ENCODE measurements at regions not wholly inside any gene's neighbourhood (a gene's known extent, or its start where the extent isn't known, plus 50 kb on each side); places are given as distances from the start of the nearest gene placed in this dataset.

GRCh38 chr5:34600118-34600493, 56.0 kb upstream of the RAI14 start:
- DNase-seq: no peak

GRCh38 chr5:34603378-34603777, 52.8 kb upstream of the RAI14 start:
- DNase-seq: no peak

- no peak for DNase-seq
Observed at GRCh38 chr5:34604119-34604675, 51.9 kb upstream of the RAI14 start.

- DNase-seq: no peak
Observed at GRCh38 chr5:34606101-34606500, 50.0 kb upstream of the RAI14 start.

All from CD4-positive, alpha-beta T cell treated with Interleukin-6 for 4 hours (primary cell).